Large intestine (tissue), 3 donors: ENCODE measurements at regions not wholly inside any gene's neighbourhood (a gene's known extent, or its start where the extent isn't known, plus 50 kb on each side); places are given as distances from the start of the nearest gene placed in this dataset.

Experiments
- DNase-seq, 2 donors: peaks; one replicate each; pipeline versions ENCODE4 v3.0.0 to v3.0.0-alpha.2; 2013
- H3K27ac ChIP-seq: one replicate; pipeline ENCODE4 v1.5.1; 2013; ENCODE audit warnings: low read length
- H3K27me3 ChIP-seq: 2 replicates; pipeline ENCODE4 v1.6.1; 2013; ENCODE audit warnings: low read length; ENCODE audit not compliant: control insufficient read depth, insufficient read depth
- H3K36me3 ChIP-seq: 2 replicates; pipeline ENCODE4 v1.6.1; 2013; ENCODE audit warnings: low read length; ENCODE audit not compliant: control insufficient read depth, insufficient read depth
- H3K4me1 ChIP-seq: one replicate; pipeline ENCODE4 v1.6.1; 2013; ENCODE audit warnings: low read length; ENCODE audit not compliant: control insufficient read depth, insufficient read depth
- H3K4me3 ChIP-seq: one replicate; pipeline ENCODE4 v1.5.1; 2013; ENCODE audit warnings: low read length
- H3K9me3 ChIP-seq: one replicate; pipeline ENCODE4 v1.6.1; 2013; ENCODE audit warnings: mild to moderate bottlenecking, low read depth, low read length, moderate library complexity; ENCODE audit not compliant: control insufficient read depth
- WGBS: methylation state at CpG from one replicate; pipeline ENCODE4 v1.1.5; 2013; ENCODE audit warnings: low lambda C conversion rate; ENCODE audit not compliant: insufficient coverage; 5-methylcytosine and 5-hydroxymethylcytosine counted together

- H3K27me3 ChIP-seq, result no peaks in the 10 kb centered on the region
- DNase-seq, result no peak
- no CpG with 5 or more reads among the region's 2 CpGs for WGBS
Measured at GRCh38 chr18:42426496-42427015, 471.5 kb downstream of the PIK3C3 start.

DNA sequence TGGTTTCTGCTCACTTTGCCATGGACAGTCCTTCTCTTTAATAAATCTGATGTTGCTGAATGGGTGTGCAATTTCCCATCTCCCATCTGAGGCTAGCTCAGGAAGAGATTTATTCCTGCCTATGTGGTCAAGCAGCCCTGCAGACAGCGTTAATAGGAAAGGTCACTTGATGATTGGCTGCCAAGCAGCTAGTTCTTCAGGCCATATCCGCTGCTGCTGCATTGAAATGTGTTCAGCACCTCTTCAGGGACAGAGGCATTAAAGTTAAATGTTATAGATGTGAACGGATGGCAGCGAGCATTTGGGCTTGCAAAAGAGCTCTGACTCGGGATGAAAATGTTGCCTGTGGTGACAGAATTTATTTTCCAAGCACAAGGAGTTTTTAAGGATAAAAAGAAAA lies 474.2 kb downstream of the PIK3C3 start:
- H3K4me3 ChIP-seq, result no peak overlapping the region
- no peaks in the 10 kb centered on the region for H3K36me3 ChIP-seq
- no peak for DNase-seq
- WGBS, result 80% methylated on average over 1 of the region's 5 CpGs
- H3K4me1 ChIP-seq, result no peaks in the 10 kb centered on the region
- H3K27ac ChIP-seq, result no peak overlapping the region
- H3K9me3 ChIP-seq, result no peaks in the 10 kb centered on the region
- H3K27me3 ChIP-seq, result no peaks in the 10 kb centered on the region

More at GRCh38 chr18:42426496-42427015, 471.5 kb downstream of the PIK3C3 start:
- Histone ChIP-seq H3K4me1 (no peaks in the 10 kb centered on the region), H3K9me3 (no peaks in the 10 kb centered on the region), H3K27ac (no peak overlapping the region), H3K4me3 (no peak overlapping the region), H3K36me3 (no peaks in the 10 kb centered on the region)

DNA sequence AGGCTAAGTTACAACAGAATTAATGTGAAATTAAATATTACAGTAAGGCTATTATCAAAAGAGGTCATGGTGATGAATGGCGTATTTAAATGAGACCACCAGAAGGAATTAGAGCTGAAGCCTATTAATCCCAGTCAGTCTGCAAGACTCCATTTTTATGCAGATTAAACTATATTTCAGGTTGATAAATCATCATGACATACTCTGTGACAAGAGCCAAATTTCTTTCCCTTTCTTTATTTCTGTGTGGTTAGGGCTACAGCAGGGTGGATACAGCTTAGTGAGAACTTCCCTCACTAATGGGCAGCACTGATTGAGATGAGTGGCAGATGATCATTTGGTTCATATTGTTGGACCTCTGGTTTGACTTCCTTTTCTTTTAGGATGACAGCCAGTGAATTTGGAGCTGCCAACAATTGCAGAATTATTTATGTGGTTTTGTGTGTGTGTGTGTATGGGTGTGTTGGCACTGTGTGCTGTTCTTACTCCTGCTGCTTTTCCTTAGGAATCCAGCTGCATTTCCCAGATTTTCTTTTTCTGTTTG lies 481.3 kb downstream of the PIK3C3 start:
- Histone ChIP-seq H3K4me1 (no peaks in the 10 kb centered on the region), H3K36me3 (no peaks in the 10 kb centered on the region), H3K9me3 (no peaks in the 10 kb centered on the region), H3K27ac (no peak overlapping the region), H3K27me3 (no peaks in the 10 kb centered on the region), H3K4me3 (no peak overlapping the region)
- no peak for DNase-seq
- no CpG with 5 or more reads among the region's 1 CpG for WGBS

DNA sequence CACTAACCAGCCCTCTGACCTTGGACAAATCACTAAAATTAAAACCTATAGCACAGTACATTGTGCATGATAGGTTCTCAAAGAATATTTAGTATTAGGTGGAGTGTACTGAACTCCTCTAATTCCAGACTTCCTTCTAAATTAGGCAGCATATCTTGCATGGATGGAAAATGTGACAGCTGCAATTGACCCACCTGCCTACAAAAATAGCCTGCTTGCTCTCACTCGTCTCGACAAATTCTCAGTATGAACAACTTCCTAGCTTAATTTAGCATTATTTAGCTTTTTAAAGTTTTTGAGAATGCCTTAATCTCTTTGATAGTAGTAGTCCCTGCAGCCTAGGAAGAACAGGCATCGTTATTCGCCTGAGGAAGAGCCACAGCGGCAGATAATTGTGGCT lies 482.0 kb downstream of the PIK3C3 start:
- no peak for DNase-seq
- Histone ChIP-seq H3K36me3 (no peaks in the 10 kb centered on the region), H3K9me3 (no peaks in the 10 kb centered on the region), H3K4me1 (no peaks in the 10 kb centered on the region), H3K27ac (no peak overlapping the region), H3K27me3 (no peaks in the 10 kb centered on the region), H3K4me3 (no peak overlapping the region)
- no CpG with 5 or more reads among the region's 5 CpGs for WGBS

- no peak for DNase-seq
- H3K4me1 ChIP-seq, result no peaks in the 10 kb centered on the region
Measured at GRCh38 chr18:42437646-42438045, 482.6 kb downstream of the PIK3C3 start.

DNA sequence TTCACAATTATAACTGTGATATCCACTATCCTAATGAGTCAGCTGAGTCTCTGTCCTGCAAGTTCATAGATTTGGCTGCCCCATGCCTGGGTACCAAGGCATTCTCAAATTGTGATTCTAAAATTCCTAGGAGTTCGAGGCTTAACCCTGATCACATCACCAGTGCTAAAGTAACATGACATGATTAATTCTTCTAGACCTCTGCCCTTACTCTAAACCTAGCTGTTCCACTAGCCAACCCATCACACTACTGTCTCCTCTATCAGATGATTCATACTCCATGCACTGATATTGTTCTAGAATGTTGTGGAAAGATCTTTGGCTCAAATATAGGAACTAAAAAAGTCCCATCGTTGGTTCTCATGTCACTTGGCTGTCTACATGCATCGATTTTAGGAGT lies 487.6 kb downstream of the PIK3C3 start:
- no peak for DNase-seq
- no peaks in the 10 kb centered on the region for H3K27me3 ChIP-seq
- H3K4me1 ChIP-seq, result no peaks in the 10 kb centered on the region
- peaks cover 5% of the 10 kb centered on the region for H3K9me3 ChIP-seq
- H3K4me3 ChIP-seq, result no peak overlapping the region
- 100% methylated on average over 1 of the region's 3 CpGs for WGBS
- H3K36me3 ChIP-seq, result no peaks in the 10 kb centered on the region
- H3K27ac ChIP-seq, result no peak overlapping the region

More at GRCh38 chr18:42437646-42438045, 482.6 kb downstream of the PIK3C3 start:
- Histone ChIP-seq H3K27ac (no peak overlapping the region), H3K9me3 (no peaks in the 10 kb centered on the region), H3K27me3 (no peaks in the 10 kb centered on the region), H3K36me3 (no peaks in the 10 kb centered on the region), H3K4me3 (no peak overlapping the region)
- WGBS, result no CpG with 5 or more reads among the region's 2 CpGs

DNA sequence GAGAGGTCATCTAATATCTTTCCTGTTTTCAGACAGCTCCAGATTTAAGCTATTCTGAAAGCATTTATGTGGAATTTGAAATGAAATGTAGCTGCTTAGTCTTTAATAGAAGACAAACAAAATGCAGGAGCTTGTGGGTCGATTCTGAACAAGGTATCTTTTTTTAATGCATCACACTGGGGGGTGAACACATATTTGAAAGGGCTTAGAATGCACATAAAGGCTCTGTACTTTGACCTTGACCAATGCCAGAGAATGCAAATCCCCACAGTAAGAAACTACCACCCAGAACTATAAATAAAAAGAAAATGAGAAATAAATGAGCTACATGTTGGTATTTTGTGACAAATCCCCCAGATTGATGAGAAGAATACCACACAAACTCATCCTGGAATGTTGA lies 489.3 kb downstream of the PIK3C3 start:
- no peaks in the 10 kb centered on the region for H3K36me3 ChIP-seq
- DNase-seq, result no peak
- no peak overlapping the region for H3K4me3 ChIP-seq
- no CpG with 5 or more reads among the region's 1 CpG for WGBS
- no peaks in the 10 kb centered on the region for H3K27me3 ChIP-seq
- H3K27ac ChIP-seq, result no peak overlapping the region
- H3K4me1 ChIP-seq, result no peaks in the 10 kb centered on the region
- H3K9me3 ChIP-seq, result peaks cover 9% of the 10 kb centered on the region

GRCh38 chr18:42445359-42445758 lies 490.3 kb downstream of the PIK3C3 start:
- no peaks in the 10 kb centered on the region for H3K36me3 ChIP-seq
- no peak for DNase-seq
- H3K4me1 ChIP-seq, result no peaks in the 10 kb centered on the region
- 100% methylated on average over 1 of the region's 2 CpGs for WGBS
- H3K4me3 ChIP-seq, result no peak overlapping the region
- H3K27ac ChIP-seq, result no peak overlapping the region
- peaks cover 9% of the 10 kb centered on the region for H3K9me3 ChIP-seq
- no peaks in the 10 kb centered on the region for H3K27me3 ChIP-seq

DNA sequence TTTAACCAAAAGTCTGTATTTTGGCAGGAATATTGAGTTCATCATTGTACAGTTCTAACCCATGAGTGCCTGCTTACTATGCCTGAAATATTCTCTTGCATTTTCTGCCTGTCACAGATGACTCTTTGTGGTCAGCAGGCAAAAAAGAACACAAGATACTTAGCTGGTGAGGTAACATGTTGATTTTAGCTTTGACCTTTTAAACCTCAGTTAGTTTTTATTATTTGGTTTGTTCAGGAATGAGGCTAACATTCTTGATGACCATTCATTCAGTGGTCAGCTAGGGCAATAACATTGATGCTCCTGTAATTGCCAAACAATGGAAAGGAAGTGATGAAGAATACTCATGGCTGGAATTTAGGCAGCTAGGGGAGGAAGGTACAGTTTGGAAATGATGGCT lies 491.2 kb downstream of the PIK3C3 start:
- Histone ChIP-seq H3K4me1 (no peaks in the 10 kb centered on the region), H3K4me3 (no peak overlapping the region)

DNA sequence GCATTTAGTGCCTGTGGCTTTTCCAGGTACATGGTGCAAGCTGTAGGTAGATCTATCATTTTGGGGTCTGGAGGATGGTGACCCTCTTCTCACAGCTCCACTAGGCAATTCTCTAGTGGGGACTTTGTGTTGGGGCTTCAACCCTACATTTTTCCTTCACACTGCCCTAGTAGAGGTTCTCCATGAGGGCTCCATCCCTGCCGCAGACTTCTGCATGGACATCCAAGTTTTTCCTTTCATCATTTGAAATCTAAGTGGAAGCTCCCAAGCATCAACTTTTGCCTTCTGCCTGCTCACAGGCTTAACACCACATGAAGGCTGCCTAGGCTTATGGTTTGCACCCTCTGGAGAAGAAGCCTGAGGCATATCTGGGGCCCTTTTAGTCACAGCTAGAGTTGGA lies 492.7 kb downstream of the PIK3C3 start:
- H3K36me3 ChIP-seq, result no peaks in the 10 kb centered on the region
- WGBS, result no CpG with 5 or more reads among the region's 1 CpG
- no peak for DNase-seq
- no peaks in the 10 kb centered on the region for H3K4me1 ChIP-seq
- peaks cover 9% of the 10 kb centered on the region for H3K9me3 ChIP-seq
- no peak overlapping the region for H3K27ac ChIP-seq
- no peaks in the 10 kb centered on the region for H3K27me3 ChIP-seq
- no peak overlapping the region for H3K4me3 ChIP-seq

More for the DNA sequence above, 491.2 kb downstream of the PIK3C3 start:
- H3K36me3 ChIP-seq, result no peaks in the 10 kb centered on the region
- no peak for DNase-seq
- H3K27me3 ChIP-seq, result no peaks in the 10 kb centered on the region
- no peak overlapping the region for H3K27ac ChIP-seq
- H3K9me3 ChIP-seq, result peaks cover 9% of the 10 kb centered on the region

DNA sequence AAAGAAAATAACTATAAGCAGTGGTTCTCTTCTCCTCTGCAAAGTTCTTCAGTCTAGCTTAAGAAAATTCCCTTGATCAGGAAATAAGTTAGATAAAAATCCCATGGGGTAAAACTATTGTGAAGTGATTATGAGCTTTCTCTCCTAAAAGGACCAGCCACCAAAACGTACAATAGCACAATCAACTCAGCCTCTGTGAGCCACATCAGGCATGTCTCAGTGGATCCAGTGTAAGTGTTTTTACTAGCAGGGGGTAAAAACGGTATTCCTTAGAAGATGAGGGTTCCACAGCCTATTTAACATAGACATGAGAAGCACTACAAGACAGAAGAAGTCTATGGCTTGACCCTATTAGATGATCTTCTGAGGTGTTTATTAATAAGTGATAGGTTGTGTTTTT lies 503.2 kb downstream of the PIK3C3 start:
- no peaks in the 10 kb centered on the region for H3K27me3 ChIP-seq
- no peaks in the 10 kb centered on the region for H3K36me3 ChIP-seq
- no peak for DNase-seq
- H3K9me3 ChIP-seq, result no peaks in the 10 kb centered on the region
- no peak overlapping the region for H3K27ac ChIP-seq
- H3K4me1 ChIP-seq, result no peaks in the 10 kb centered on the region
- H3K4me3 ChIP-seq, result no peak overlapping the region
- WGBS, result no CpG with 5 or more reads among the region's 2 CpGs
